Hepatocyte (in vitro differentiated cells): ENCODE measurements at regions not wholly inside any gene's neighbourhood (a gene's known extent, or its start where the extent isn't known, plus 50 kb on each side); places are given as distances from the start of the nearest gene placed in this dataset.

ENCODE experiments used
- CTCF ChIP-seq: fragments of 200-600 bp; sonication (generic); IDR thresholded peaks from 2 replicates; pipeline ENCODE4 v1.5.1; 2016; ENCODE audit warnings: antibody characterized with exemption, mild to moderate bottlenecking; ENCODE audit not compliant: poor library complexity
- EZH2 ChIP-seq: fragments of 200-600 bp; sonication (generic); IDR thresholded peaks from 2 replicates; pipeline ENCODE4 v1.6.1; 2016; ENCODE audit warnings: antibody characterized with exemption, mild to moderate bottlenecking, borderline replicate concordance
- EZH2phosphoT487 ChIP-seq: fragments of 200-600 bp; sonication (generic); IDR thresholded peaks from one replicate; pipeline ENCODE4 v1.6.1; 2018; ENCODE audit warnings: antibody characterized with exemption, mild to moderate bottlenecking, low read depth, moderate library complexity; ENCODE audit not compliant: unreplicated experiment, severe bottlenecking

DNA sequence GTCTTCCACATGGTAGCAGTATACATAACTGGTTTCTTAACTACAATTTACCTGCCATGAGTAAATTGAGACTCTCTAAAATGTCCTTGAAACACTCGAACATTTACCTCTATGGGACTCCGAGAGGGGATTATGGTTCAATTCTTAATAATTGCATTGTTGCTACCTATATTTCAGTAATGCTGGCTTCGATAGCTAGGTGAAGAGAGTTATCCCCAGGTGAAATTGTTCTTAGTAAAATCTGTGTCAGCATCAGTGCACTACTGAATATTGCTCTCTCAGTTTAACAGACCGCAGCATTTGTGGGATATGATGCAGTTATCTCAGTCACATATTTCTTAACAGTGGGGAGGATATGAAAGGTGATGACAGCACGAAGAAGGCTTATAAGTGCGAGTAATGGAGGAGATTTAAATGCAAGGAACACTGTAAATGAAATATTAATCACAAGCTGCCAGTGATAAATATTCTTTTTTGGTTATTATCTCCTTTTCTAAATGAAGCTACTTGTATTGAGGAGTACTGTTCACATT, 801.9 kb downstream of the BRINP3 start:
- TF ChIP-seq CTCF (no peak), EZH2 (no peak), EZH2phosphoT487 (no peak)
